ENCODE measurements at regions not wholly inside any gene's neighbourhood (a gene's known extent, or its start where the extent isn't known, plus 50 kb on each side); places are given as distances from the start of the nearest gene placed in this dataset.

DNA sequence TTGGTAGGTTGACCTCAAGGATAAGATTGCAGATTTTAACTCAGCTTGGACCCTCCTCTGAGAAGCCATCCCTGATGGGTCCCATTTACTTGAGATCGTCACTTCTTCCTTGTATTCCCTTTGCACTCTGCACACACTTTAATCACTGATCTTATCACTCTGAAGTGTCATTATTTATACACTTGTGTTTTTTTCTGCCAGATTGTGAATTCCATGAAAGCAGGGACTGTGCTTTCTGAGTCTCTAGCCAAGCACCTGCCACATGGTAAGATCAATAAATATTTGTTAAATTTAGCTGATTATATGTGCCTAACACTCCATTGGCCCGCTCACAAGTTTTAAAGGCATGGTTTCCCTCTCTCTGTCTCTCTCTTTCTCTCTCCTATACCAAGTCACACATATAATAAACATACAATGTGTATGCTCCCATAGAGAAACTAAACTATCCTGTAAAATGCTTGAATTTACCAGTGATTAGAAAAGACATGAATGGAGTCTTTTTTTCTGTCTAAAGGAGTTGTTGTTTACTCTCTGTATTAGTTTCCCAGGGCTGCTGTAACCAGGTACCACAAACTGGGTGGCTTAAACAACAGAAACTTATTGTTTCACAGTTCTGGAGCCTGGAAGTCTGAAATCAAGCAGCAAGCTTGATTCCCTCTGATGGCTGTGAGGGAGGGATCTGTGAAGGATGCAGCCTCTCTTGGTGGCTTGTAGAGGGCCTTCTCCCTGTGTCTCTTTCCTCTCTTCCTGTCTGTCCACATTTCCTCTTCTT lies 105.2 kb upstream of the GADD45A start:
- Histone ChIP-seq H3K9me1 (ENCODE audit: control insufficient read depth, extremely low read depth, insufficient read depth, low read length) (no peaks in the 10 kb centered on the region), H3K4me3 (ENCODE audit: control insufficient read depth in 2 of 3, extremely low read depth in 1 of 3, insufficient read depth in 2 of 3, low read depth in 1 of 3, low read length in 3 of 3) (no peak overlapping the region), H3K36me3 (ENCODE audit: control insufficient read depth in 2 of 2, extremely low read depth in 1 of 2, insufficient read depth in 2 of 2, low read length in 2 of 2) (no peaks in the 10 kb centered on the region), H3K4me1 (ENCODE audit: control insufficient read depth, extremely low read depth, insufficient read depth, low read length) (peaks cover 41% of the 10 kb centered on the region), H3K9me3 (ENCODE audit: control insufficient read depth, low read depth, low read length) (no peaks in the 10 kb centered on the region), H4K20me1 (ENCODE audit: control insufficient read depth, extremely low read depth, insufficient read depth, low read length) (no peaks in the 10 kb centered on the region), H2AFZ (ENCODE audit: control insufficient read depth, low read length) (peak overlapping the region; percentile 56), H3K9ac (ENCODE audit: control insufficient read depth, extremely low read depth, insufficient read depth, low read length) (no peak overlapping the region), H3K79me2 (ENCODE audit: control insufficient read depth, insufficient read depth, low read length) (no peaks in the 10 kb centered on the region), H3K27me3 (ENCODE audit: control insufficient read depth, extremely low read depth, insufficient read depth, low read length) (no peaks in the 10 kb centered on the region), H3K4me2 (ENCODE audit: control insufficient read depth, extremely low read depth, insufficient read depth, low read depth, low read length) (no peak overlapping the region), H3K27ac (ENCODE audit: control insufficient read depth, insufficient read depth, low read length) (peak overlapping the region; percentile 51)
- no peak for DNase-seq (ENCODE audit: low read depth, low spot score)
- TF ChIP-seq, protein P1, sequence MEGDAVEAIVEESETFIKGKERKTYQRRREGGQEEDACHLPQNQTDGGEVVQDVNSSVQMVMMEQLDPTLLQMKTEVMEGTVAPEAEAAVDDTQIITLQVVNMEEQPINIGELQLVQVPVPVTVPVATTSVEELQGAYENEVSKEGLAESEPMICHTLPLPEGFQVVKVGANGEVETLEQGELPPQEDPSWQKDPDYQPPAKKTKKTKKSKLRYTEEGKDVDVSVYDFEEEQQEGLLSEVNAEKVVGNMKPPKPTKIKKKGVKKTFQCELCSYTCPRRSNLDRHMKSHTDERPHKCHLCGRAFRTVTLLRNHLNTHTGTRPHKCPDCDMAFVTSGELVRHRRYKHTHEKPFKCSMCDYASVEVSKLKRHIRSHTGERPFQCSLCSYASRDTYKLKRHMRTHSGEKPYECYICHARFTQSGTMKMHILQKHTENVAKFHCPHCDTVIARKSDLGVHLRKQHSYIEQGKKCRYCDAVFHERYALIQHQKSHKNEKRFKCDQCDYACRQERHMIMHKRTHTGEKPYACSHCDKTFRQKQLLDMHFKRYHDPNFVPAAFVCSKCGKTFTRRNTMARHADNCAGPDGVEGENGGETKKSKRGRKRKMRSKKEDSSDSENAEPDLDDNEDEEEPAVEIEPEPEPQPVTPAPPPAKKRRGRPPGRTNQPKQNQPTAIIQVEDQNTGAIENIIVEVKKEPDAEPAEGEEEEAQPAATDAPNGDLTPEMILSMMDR (optimal IDR thresholded peaks at IDR 0.05 in 1 of 3, IDR thresholded peaks at IDR 0.05 in 1 of 3, conservative IDR thresholded peaks at IDR 0.05 in 1 of 3; ENCODE audit: extremely low read depth in 1 of 3, insufficient read depth in 2 of 3, low read length in 3 of 3), result no peak
- no peak for TF ChIP-seq EZH2 (IDR thresholded peaks at IDR 0.05; ENCODE audit: low read length)
- dilution Hi-C loops (cut with MboI; ENCODE audit: extremely low pct_ligation_motif_present, low sequenced_read_pairs), result no loop called here
- FAIRE-seq, result no peak

DNA sequence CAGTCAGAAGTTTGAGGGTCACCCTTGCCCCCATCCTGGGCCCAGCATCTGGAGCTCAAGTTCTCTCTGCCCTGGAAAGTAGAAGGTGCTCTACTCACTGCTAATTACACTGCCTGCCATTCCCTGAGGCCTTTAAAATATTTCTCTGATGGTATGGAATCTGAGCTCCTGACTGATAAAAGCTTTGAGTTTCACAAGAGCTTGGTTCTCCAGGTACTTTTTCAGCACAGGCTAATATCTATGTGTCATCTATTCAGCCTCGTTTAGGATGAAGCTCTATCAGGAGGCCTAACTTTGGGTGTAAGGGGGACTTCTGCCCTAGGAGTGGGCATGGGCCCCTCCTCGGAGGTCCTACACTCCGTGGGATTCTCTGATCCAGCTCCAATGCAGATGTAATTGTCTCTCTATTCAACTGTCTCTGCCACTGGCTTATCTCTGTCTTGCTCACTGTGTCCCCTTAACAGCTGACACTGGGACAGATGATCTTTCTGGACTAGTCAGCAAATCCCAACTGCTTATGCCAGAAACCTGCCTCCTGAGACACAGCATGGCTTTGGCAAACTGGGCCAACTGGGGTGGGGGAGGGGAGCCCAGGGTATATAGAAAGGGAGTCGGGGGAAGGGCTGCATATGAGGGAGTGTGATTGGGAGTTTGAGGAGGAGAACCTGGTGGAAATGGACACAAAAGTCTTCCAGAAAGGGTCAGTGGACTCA lies 104.2 kb upstream of the GADD45A start:
- H2AFZ ChIP-seq (ENCODE audit: control insufficient read depth, low read length), result peak overlapping the region; percentile 41
- H4K20me1 ChIP-seq (ENCODE audit: control insufficient read depth, extremely low read depth, insufficient read depth, low read length), result no peaks in the 10 kb centered on the region
- H3K4me1 ChIP-seq (ENCODE audit: control insufficient read depth, extremely low read depth, insufficient read depth, low read length), result peaks cover 33% of the 10 kb centered on the region
- H3K36me3 ChIP-seq (ENCODE audit: control insufficient read depth in 2 of 2, extremely low read depth in 1 of 2, insufficient read depth in 2 of 2, low read length in 2 of 2), result no peaks in the 10 kb centered on the region
- no peak for DNase-seq (ENCODE audit: low read depth, low spot score)
- TF ChIP-seq EZH2 (IDR thresholded peaks at IDR 0.05; ENCODE audit: low read length), result no peak
- TF ChIP-seq, protein P1 (optimal IDR thresholded peaks at IDR 0.05 in 1 of 3, IDR thresholded peaks at IDR 0.05 in 1 of 3, conservative IDR thresholded peaks at IDR 0.05 in 1 of 3; ENCODE audit: extremely low read depth in 1 of 3, insufficient read depth in 2 of 3, low read length in 3 of 3), result no peak
- H3K4me3 ChIP-seq (ENCODE audit: control insufficient read depth in 2 of 3, extremely low read depth in 1 of 3, insufficient read depth in 2 of 3, low read depth in 1 of 3, low read length in 3 of 3), result no peak overlapping the region
- peak; percentile 79 for FAIRE-seq
- no peaks in the 10 kb centered on the region for H3K79me2 ChIP-seq (ENCODE audit: control insufficient read depth, insufficient read depth, low read length)
- peak overlapping the region; percentile 19 for H3K9ac ChIP-seq (ENCODE audit: control insufficient read depth, extremely low read depth, insufficient read depth, low read length)
- peak overlapping the region; percentile 64 for H3K27ac ChIP-seq (ENCODE audit: control insufficient read depth, insufficient read depth, low read length)
- no peaks in the 10 kb centered on the region for H3K9me3 ChIP-seq (ENCODE audit: control insufficient read depth, low read depth, low read length)
- H3K9me1 ChIP-seq (ENCODE audit: control insufficient read depth, extremely low read depth, insufficient read depth, low read length), result no peaks in the 10 kb centered on the region
- peak overlapping the region; percentile 0 for H3K4me2 ChIP-seq (ENCODE audit: control insufficient read depth, extremely low read depth, insufficient read depth, low read depth, low read length)
- H3K27me3 ChIP-seq (ENCODE audit: control insufficient read depth, extremely low read depth, insufficient read depth, low read length), result no peaks in the 10 kb centered on the region
- dilution Hi-C loops (cut with MboI; ENCODE audit: extremely low pct_ligation_motif_present, low sequenced_read_pairs), result no loop called here

Measured in keratinocyte (primary cell).